HG03354 (cell line): ENCODE measurements at regions not wholly inside any gene's neighbourhood (a gene's known extent, or its start where the extent isn't known, plus 50 kb on each side); places are given as distances from the start of the nearest gene placed in this dataset.

Source experiments
- ATAC-seq: cut with Tn5 transposase; IDR thresholded peaks from one replicate; pipeline ENCODE4 v1.9.1; 2021; ENCODE audit warnings: mild to moderate bottlenecking; ENCODE audit not compliant: unreplicated experiment, poor library complexity, severe bottlenecking

DNA sequence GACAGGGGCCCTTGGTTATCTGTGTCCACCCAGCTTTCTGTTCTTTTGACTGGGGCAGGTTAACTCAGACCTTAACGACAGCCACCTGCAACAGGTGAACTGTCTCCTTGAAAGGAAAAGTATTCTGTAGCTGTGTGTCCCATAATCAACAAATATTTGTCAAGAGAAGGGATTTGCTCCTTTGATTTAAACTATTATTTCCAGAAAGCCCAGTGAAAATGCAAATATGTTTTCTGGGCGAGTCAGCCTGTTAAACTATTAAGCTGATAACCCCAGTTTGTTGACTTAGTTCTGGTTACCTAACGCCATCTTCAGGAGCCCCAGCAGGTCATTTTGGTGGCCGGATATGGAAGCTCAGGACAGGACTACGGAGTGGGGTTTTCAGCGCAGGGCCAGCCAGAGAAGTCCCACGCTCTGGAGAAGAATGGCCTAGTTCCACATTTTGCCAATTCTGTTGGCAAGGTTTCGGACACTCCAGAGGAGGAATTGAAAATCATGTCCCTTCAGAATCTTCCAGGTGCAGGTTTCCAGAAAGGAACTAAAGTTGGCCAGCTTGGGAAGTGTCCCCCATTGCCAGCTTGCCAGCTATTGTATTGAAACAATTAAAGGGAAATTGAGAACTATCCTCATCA, 54.5 kb downstream of the ADRA2A start:
- no peak for ATAC-seq

DNA sequence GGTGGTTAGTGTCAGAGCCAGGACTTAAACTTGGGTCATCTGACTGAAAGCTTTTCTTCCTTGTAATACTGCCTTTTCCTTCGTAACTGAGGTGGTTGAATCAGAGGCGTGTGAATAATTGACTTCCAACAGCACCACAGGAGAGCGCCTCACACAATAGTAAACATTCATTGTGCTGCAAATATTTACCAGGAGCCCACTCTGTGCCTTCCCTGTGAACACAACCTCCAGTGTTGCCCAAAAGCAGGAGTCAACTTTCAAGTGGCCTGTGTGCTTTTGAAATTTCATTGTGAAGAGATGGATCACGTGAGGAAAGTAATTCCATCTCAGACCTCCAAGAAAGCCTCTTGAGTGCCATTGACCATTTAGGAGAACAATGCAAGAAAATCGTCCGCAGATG, 60.2 kb downstream of the ADRA2A start:
- ATAC-seq: no peak

DNA sequence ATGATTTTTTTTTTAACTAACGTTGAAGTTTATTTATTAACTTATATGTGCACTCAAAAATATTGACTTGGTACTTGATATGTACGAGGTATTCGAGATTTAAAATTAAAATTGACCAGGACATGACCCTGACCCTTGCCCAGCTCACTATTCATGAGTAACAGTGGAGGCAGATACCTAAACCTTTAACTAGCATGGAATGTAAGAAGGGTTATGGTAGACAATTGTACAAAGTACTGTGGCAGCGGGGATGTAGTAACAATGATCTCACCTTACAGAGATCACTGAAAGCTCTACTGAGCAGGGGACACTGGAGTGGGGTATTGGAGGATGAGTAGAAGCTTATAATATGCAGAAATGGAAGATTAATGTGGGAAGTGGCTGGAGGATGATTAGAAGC, 60.8 kb downstream of the ADRA2A start:
- no peak for ATAC-seq

DNA sequence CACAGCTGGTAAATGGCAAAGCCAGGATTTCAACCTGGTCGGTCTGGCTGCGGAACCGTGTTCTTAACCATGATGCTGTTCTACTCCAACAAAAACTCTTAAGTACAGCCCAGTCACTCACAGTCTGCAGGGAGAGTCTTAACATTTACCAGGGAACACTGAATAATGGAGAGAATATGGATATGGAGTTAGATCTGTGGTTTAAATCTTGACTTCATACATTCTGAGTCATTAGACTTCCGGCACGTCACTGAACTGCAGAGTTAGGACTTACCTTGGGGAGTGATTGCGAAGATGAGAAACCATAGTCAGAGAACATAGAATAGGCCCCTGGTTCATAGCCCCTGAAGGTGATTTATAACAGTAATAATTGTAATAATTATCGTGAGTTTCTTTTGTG, 61.7 kb downstream of the ADRA2A start:
- no peak for ATAC-seq

DNA sequence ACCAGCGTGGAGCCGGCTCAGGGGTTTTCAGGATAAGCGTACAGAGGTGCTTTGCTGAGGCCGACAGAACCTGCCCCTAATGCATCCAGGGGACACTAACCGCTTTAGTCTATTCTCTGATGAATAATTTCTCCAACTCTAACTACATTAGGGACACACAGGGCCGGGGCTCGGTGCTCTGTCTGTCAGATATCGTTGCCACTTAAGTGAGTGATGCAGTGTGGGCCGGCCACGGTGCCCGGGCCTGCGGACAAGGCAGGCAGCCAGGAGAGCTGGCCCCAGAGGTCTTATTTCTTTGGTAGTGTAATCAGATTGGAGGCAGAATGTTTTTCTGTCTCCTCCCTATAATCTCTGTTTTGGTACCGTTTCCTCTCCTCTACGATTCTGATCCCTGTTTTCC, 62.7 kb downstream of the ADRA2A start:
- no peak for ATAC-seq

DNA sequence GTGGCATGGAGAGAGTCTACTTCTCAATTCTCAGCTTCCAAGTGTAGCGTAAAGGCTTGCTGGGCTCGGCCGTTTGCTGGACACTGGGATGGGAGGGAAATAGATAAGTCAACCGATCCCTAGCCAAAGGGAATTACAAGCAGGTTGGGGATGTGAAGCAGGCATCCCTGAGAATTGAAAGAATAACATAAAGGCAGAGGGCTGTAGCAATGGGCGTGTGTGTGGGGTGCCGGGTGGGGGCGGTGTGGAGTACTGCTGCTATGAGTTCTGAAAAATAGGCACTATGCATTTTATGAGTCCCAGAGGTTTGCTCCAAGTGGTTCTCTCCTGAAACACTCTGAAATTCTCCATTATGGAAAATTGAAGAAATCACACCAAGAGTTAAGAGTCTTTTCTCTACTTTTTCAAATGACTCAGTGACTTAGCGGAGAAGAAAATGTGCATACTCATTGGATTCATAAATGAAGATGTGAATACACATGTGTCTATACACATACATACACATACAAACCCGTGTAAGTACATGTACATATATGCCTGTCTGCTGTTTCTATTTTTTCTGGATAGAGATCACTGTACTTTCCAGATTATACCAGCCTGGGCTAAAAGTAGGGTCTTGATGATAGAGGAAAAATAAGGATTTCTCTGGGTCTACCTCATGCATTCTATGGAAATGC, 65.4 kb downstream of the ADRA2A start:
- no peak for ATAC-seq

DNA sequence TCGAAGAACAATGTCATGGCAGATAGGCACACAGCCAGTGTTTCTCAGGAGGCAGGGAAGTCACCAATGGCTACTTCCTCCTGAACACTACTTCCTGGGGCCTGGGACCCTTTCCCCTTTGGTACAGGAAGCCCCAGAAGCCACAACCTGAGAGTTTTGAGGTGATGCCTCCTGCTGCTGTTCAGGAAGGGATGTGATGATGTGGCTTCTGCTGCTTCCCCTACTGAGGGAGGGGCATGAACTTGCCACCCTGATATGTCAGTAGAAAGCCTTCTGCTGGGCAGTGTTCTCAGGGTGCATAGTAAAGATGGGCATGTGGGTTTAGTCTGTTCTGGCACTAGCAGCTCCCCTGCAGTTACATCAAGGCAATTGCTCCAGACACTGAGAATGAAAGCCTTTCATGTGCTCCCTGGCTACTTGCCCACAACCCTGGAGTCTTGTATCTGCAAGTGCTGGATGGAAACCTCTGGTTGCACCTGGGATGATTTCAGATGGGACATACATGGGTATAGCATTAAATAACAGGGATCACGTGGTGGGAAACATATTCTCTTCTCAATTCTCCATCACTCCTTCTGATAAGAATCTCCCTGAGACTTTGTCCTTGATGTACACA, 69.3 kb downstream of the ADRA2A start:
- ATAC-seq: no peak

DNA sequence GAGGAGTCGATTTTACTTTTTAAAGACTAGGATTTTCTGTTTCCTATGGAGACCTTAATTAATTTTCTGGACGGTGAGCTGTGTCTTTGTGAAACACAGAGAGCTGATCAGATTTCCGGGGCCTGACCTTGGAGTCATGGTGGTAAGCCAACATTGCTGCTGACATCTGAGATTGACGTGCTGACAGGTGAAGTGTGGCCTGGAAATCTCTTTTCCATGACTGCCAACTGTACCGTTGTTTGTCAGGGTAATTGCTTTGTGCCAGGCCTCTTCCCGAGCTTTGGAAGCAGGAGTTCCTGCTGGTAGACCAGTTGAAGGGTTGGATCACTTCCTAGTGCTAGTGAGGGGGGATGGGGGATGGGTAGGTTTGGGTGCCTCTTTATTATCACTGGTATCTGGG, 71.2 kb downstream of the ADRA2A start:
- no peak for ATAC-seq

DNA sequence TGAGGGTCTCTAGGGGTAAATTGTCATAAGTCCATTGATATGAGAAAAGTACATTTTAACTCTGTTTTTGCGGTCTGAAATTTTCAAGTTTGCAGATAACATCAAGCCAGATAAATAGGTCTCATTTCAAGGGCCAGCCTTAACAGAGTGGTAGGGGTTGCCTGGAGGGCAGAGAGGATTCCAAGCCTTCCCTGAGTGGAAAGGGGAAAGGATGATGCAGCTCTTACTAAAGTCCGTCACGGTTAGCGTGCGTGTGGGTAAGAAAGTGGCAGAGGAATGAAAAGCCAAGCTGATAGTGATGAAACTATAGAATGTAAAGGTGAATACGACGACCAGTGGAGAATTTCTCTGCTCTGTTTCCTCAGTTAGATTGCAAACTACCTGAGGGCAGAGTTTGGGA, 71.6 kb downstream of the ADRA2A start:
- no peak for ATAC-seq

DNA sequence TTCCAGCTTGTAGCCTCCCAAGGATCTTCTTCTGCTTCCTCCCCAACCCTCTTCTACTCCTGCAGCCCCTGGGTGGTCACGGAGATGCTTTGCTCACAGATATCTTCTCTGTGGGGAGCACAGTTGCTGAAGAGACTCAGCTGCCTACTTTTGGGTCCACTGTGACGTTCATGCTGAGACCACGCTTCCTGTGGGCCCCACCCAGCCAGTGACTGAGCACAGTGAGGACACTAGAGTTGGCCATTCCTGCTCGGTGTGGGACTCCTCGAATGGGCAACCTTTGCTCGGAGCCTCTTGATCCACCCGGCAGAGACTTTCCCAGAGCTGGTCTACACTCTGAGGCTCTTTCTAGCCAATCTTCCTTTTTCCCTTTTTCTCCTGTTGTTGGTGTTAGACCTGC, 73.9 kb downstream of the ADRA2A start:
- ATAC-seq: no peak

DNA sequence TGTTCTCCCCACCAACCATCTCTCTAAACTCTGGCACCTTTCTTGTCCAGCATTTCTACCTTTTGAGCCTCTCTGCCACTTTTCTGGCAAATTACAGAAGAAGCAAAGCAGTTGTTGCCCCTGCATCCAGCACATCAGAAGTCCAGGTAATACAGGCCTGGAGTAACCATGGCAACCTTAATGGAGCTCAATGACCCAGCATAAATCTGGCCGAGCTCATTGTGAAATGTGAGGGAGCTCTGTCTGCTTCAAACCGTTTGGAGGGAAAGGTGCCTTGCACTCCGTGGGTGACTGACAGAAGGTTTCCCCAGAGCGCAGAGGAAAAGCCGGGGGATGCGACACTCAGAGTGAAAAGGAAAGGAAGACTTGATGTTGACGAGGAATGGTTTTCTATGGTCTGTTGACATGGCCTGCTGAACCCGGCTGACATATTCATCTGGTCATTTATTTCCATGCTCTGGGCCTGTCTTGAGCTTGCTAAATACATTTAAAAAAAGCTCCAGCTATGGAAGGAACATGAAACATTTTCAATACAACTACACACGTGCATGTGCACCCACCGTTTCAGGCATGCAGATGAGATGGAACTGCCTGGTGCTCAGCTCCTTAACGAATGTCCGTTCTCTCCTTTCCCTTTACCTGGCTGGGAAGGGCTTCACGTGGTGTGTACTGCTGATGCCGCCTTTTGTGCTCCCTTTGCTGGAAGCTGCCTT, 74.9 kb downstream of the ADRA2A start:
- no peak for ATAC-seq

DNA sequence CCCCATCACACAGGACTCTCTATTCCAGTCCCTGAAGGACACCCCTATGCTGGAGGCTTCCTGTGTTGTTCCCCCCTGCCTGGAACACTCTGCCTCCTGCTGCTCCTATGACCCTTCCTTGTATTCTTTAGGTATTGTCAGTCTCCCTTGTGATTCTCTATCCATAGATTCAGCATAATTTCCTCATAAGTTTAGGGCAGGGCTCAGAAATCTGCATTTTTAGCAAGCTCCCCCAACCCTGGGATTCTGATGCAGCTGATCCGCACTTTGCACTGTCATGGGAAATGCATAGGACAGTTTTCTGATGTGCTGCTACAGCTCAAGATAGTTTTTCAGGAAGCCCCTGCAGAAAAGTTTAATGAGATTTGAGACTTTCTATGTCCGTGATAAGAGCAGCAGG, 79.9 kb downstream of the ADRA2A start:
- no peak for ATAC-seq

DNA sequence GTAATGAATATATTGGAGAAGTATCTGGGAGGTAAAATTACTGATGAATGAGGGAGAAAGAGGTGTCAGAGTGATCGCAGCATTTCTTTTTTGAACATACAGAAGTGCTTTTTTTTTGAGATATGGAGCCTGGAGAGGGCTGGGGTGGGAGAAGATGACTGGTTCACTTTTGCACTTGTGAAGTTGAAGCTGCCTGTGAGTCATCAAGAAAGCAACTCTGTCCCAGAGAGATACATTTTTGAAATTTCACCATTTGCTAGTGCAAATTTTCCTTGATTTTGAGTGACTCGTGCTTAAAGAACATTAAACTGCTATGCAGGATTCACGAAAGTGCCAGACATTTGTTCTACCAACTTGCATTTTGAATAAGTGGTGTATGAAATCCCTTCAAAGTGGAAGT, 81.8 kb downstream of the ADRA2A start:
- ATAC-seq: no peak

DNA sequence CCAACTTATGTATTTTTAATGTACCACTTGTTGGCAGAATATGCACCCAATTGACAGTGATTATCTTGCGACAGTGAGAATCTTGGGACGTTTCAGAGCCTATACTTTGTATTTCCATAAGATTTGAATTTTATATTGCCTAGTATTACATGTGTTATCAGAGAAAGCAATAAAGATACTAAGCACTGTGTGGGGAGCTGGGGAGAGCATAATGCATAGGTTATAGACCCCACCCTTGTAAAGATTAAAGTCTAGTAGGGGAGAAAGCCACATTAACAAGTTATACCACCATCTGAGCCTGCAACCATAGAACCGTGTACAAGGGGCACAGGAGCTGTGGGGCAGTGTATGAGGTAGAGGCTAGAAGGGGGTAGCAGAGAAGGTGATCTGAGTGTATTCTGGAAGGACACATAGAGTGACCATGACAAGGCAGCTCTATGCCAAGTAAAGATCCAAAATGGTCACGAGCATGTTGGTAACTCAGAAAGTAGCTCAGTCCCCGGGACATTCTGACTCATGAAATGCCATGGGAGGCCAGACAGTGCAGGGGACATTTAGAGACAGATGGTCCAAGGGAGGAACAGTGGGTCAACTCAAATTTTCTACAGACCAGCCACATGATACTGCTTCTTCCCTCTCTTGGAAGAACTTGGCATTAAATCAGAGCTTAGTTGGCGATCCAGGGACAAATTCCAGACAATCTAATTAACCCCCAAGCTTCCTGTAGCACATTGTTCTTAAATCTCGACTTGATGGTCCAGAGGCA, 84.5 kb downstream of the ADRA2A start:
- no peak for ATAC-seq

DNA sequence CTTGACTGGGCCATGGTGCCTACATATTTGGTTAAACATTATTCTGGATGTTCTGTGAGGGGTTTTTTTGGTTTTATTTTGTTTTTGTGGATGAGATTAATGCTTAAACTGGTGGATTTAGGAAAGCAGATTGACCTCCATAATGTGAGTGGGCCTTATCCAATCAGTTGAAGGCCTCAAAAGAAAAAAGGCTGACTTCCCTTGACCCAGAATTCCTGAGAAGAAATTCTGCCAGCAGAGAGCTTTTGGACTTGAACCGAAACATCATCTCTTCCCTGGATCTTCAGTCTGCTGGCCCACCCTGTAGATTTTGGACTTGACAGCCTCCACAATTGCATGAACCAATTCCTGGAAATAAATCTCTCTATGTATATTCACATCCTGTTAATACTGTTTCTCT, 94.4 kb downstream of the ADRA2A start:
- ATAC-seq: no peak

DNA sequence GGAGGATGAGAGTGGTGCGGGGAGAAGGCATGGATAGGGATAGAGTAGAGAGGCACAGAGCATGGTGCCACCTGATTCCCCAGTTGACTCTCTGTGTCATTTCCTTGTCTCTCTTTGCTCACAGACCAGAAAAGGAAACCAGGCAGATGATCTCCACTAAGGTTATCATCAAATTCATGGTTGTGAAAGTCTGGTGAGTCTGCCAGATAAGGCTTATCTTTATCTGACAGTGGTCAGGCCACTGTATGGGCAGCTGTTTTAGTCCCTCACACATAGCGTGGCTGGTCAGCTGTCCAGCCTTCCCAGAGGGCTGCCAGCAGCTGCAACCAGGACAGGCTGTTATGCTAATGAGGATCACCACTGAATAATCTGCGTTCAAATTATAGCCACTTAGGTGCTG, 99.0 kb downstream of the ADRA2A start:
- ATAC-seq: no peak

DNA sequence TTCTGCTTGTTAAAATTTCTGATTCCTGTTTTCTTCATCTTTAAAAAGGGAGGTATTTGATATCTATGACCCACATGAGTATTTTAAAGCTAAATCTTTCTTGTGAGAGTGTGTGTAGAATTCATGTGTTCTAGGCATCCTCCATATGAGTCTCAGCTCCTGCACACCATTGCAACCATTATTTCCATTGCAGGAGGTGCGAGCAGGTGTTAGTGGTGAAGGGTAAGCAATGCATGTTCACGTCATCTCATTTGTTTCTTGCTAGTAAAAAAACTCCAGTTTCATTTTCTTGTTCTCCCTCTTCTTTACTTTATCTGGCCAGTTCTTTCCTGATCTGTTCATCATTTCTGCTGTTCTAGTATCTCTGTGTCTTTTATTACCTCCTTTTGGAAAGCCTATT, 100.5 kb downstream of the ADRA2A start:
- no peak for ATAC-seq

DNA sequence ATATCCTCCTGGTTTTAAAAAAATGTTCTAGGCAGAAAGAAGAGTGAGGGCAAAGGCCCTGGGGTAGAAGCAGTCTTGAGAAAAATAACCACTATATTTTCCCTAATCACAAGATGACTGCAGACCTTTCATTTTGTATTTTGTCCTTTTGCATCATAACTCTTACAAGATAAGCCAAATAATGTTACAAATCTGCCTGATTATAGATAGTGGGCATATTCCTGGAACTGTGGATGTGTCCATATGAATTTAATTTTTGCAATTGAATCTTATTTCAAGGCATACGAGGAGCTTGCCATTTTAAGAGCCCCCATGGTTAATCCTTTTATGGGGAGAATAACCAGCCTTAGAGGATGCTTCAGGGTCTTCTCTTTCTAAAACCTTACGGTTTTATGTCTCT, 102.7 kb downstream of the ADRA2A start:
- ATAC-seq: no peak

DNA sequence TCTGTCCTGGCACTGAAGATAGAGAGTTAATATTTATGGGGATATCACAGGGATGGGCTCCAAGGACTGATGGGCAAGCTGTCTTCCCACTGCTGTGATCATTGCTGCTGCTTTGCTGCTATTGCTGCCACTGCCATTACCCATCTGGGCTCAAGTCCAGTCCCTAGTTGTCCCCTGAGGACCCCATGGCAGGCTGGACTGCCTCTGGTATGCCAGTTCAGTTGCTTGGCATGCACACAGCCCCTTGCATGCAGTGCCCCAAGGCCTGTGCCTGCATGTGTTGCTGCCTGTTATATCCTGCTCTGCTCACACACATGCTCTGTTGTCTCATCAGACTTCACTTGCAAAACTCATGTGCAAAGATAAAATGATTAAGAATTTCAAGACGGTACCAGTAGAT, 109.5 kb downstream of the ADRA2A start:
- ATAC-seq: no peak

DNA sequence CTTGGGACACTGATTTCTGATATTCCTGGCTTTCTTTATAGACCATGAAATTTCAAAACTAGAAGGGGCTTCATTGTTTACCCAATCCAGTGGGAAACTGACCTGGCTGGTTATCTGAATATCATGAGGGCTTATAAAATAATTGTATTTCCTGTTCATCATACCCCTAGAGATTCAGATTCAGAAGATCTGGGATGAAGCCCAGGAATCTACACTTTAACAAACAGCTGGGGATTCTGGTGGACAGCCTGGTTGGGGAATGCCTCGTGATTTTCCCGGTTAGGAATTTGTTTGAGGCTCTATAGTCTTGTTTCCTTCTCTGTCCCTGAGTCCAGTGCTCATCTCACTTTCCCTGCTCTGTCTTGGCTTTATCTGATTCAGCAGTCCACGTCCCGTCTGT, 110.3 kb downstream of the ADRA2A start:
- no peak for ATAC-seq
